ENCODE measurements at regions not wholly inside any gene's neighbourhood (a gene's known extent, or its start where the extent isn't known, plus 50 kb on each side); places are given as distances from the start of the nearest gene placed in this dataset.

- no peak for TF ChIP-seq CTCF (IDR thresholded peaks at IDR 0.05; ENCODE audit: insufficient read depth, low read length)
- TF ChIP-seq REST (IDR thresholded peaks at IDR 0.05; ENCODE audit: insufficient replicate concordance, low read depth) = no peak
- no peak for TF ChIP-seq GABPA (IDR thresholded peaks at IDR 0.05; ENCODE audit: low read depth)
Measured at GRCh38 chr11:26193694-26194365, 138.1 kb upstream of the ANO3 start.
